Kidney (tissue), 13 donors: ENCODE measurements at regions not wholly inside any gene's neighbourhood (a gene's known extent, or its start where the extent isn't known, plus 50 kb on each side); places are given as distances from the start of the nearest gene placed in this dataset.

Experiments used
- DNase-seq, 5 donors: peaks; one replicate each; pipeline ENCODE4 v3.0.0-alpha.2; 2013 to 2020
- FAIRE-seq: peaks from 2 replicates; lab custom pipeline; 2012; peaks lifted over from hg19 to GRCh38; lab: Jason Lieb, UNC
- H3K27ac ChIP-seq, 2 donors: one replicate each; pipeline ENCODE4 v1.7.0; 2013; ENCODE audit warnings: low read depth in 2 of 2, low read length in 2 of 2, inconsistent platforms in 1 of 2
- H3K27me3 ChIP-seq: one replicate; pipeline ENCODE4 v1.7.1; 2013; ENCODE audit warnings: low read length, inconsistent platforms; ENCODE audit not compliant: control insufficient read depth, insufficient read depth
- H3K36me3 ChIP-seq, 3 donors: one replicate each; pipeline versions ENCODE4 v1.7.0 to v1.7.1; 2013; ENCODE audit warnings: low read length in 3 of 3, control low read depth in 1 of 3, inconsistent platforms in 1 of 3; ENCODE audit not compliant: insufficient read depth in 3 of 3, control insufficient read depth in 2 of 3
- H3K4me1 ChIP-seq, 3 donors: one replicate each; pipeline versions ENCODE4 v1.7.0 to v1.7.1; 2013; ENCODE audit warnings: low read length in 3 of 3, inconsistent platforms in 1 of 3, low read depth in 1 of 3; ENCODE audit not compliant: control insufficient read depth in 2 of 3, insufficient read depth in 2 of 3
- H3K4me3 ChIP-seq, 3 donors: one replicate each; pipeline versions ENCODE4 v1.7.0 to v1.8.1; 2013; ENCODE audit warnings: low read length in 3 of 3, control low read depth in 1 of 3, inconsistent platforms in 1 of 3
- H3K9ac ChIP-seq, 3 donors: one replicate each; pipeline versions ENCODE4 v1.7.0 to v1.7.1; 2013; ENCODE audit warnings: low read length in 3 of 3, control low read depth in 1 of 3, inconsistent platforms in 1 of 3
- H3K9me3 ChIP-seq, 3 donors: one replicate each; pipeline versions ENCODE4 v1.7.0 to v1.7.1; 2013; ENCODE audit warnings: low read length in 3 of 3, control low read depth in 1 of 3, inconsistent platforms in 1 of 3; ENCODE audit not compliant: control insufficient read depth in 2 of 3, insufficient read depth in 1 of 3
- intact Hi-C: fragments of 100-400 bp; cut with DNase I; formaldehyde crosslinking; loops from one replicate; pipeline ENCODE4 v1.11.1; 2022
- TF ChIP-seq, protein P1 (sequence below): IDR thresholded peaks from 3 replicates; pipeline ENCODE4 v1.5.1; 2012; ENCODE audit warnings: mild to moderate bottlenecking, moderate library complexity, borderline replicate concordance; ENCODE audit not compliant: insufficient read depth; ENCODE audit errors: extremely low read depth
- donor health status: control.
- donor health status: control.
- donor health status: control.
- donor health status: control.
- donor health status: control.
- donor health status: DM: yes; HTN: yes; CAD: no.
- donor health status: Normal renal cell carcinoma (clear cell type).

DNA sequence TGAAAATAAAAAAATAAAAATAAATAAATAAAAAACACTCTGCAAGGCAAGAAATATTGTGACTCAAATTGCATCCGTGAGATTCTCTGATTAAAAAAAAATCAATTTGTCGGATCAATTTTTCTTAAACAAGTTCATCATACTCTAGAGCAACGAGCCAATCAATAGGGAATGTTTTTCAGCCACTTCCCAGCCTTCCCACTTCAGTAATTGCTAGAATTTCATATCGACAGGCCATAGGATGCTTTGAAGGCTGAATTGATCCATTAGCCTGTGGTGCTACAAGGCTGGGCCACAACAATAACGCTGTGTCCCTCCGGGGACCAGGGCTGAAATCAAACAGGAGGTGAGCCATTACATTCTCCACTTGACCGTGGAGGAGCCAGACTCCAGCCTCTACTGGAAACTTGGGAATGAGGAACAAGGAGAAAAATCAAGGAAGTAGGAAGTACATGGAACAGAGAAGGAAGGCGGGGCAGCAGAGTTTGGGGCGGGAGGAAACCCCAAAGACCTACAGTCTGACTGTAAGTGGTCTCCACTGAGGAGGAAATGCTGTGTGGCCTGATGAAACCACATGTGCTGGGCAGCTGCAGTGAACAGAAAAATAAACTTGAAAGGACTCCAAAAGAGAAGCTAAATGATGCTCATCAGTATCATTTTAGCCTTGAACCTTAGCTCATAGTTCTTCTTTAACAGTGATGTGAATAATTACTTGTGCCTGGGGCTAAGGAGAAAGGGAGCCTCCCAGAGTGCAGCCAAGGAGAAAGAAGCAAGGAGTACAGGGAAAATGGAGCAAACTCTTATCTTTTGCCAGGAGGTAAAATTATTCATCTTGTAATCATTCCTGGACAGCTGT, 308.6 kb downstream of the TLE1 start:
- no peak for FAIRE-seq
- intact Hi-C loops = no loop called here
- Histone ChIP-seq H3K27ac (no peak overlapping the region), H3K4me3 (no peak overlapping the region), H3K4me1 (no peaks in the 10 kb centered on the region), H3K36me3 (no peaks in the 10 kb centered on the region), H3K9ac (no peak overlapping the region), H3K27me3 (no peaks in the 10 kb centered on the region), H3K9me3 (no peaks in the 10 kb centered on the region)
- no peak for DNase-seq
- TF ChIP-seq, protein P1, sequence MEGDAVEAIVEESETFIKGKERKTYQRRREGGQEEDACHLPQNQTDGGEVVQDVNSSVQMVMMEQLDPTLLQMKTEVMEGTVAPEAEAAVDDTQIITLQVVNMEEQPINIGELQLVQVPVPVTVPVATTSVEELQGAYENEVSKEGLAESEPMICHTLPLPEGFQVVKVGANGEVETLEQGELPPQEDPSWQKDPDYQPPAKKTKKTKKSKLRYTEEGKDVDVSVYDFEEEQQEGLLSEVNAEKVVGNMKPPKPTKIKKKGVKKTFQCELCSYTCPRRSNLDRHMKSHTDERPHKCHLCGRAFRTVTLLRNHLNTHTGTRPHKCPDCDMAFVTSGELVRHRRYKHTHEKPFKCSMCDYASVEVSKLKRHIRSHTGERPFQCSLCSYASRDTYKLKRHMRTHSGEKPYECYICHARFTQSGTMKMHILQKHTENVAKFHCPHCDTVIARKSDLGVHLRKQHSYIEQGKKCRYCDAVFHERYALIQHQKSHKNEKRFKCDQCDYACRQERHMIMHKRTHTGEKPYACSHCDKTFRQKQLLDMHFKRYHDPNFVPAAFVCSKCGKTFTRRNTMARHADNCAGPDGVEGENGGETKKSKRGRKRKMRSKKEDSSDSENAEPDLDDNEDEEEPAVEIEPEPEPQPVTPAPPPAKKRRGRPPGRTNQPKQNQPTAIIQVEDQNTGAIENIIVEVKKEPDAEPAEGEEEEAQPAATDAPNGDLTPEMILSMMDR = no peak

- intact Hi-C loops = no loop called here
- Histone ChIP-seq H3K4me1 (peaks cover 0 to 4% (median 0%) of the 10 kb centered on the region in 3 donors), H3K4me3 (no peak overlapping the region), H3K27me3 (no peaks in the 10 kb centered on the region), H3K36me3 (no peaks in the 10 kb centered on the region), H3K27ac (no peak overlapping the region), H3K9ac (no peak overlapping the region), H3K9me3 (no peaks in the 10 kb centered on the region)
- FAIRE-seq (no peak), DNase-seq (no peak)
- TF ChIP-seq, protein P1 = no peak
Observed at GRCh38 chr9:81379655-81380054, 309.7 kb downstream of the TLE1 start.

DNA sequence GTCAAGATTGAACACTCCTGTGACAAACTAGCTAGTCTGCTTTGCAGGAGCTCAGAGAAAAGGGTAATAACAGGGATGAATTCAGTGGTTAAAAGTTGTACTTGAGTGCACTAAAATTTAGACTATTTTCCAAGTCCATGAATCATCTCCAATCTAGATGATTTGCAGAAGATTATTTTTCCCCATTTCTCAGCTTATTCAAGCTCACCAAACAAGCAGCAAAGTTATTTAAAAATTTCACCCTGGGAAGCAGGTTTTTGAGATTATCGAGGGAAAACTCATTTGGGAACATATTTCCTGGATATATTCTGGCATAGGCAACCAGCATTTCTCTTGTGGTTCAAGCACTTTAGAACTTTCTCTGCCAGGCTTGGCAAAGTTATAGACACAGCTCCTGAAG, 311.4 kb downstream of the TLE1 start:
- Histone ChIP-seq H3K27me3 (no peaks in the 10 kb centered on the region), H3K4me3 (no peak overlapping the region), H3K36me3 (no peaks in the 10 kb centered on the region), H3K4me1 (peaks cover 0 to 4% (median 0%) of the 10 kb centered on the region in 3 donors), H3K9me3 (no peaks in the 10 kb centered on the region), H3K27ac (no peak overlapping the region), H3K9ac (no peak overlapping the region)
- TF ChIP-seq, protein P1 = no peak
- no peak for DNase-seq
- no peak for FAIRE-seq
- intact Hi-C loops = no loop called here
